NT2/D1 (cell line): ENCODE measurements at regions not wholly inside any gene's neighbourhood (a gene's known extent, or its start where the extent isn't known, plus 50 kb on each side); places are given as distances from the start of the nearest gene placed in this dataset.

ENCODE experiments used
- SUZ12 ChIP-seq: IDR thresholded peaks from 2 replicates; pipeline ENCODE4 v1.6.1; 2011; ENCODE audit not compliant: insufficient read length, insufficient read depth; ENCODE audit errors: extremely low read depth
- ZNF274 ChIP-seq: IDR thresholded peaks from 2 replicates; pipeline ENCODE4 v1.6.1; 2011; ENCODE audit warnings: mild to moderate bottlenecking, low read depth, low read length

GRCh38 chr13:44874176-44874575, 115.1 kb downstream of the NUFIP1 start:
- TF ChIP-seq SUZ12 (no peak), ZNF274 (no peak)
